H9 (cell line): ENCODE measurements at regions not wholly inside any gene's neighbourhood (a gene's known extent, or its start where the extent isn't known, plus 50 kb on each side); places are given as distances from the start of the nearest gene placed in this dataset.

Experiments used
- DNase-seq: peaks from one replicate; pipeline ENCODE4 v3.0.0-alpha.2; 2017
- H2AFZ ChIP-seq: one replicate; pipeline ENCODE4 v1.6.1; 2013; ENCODE audit warnings: mild to moderate bottlenecking, low read length, control low read depth, moderate library complexity
- H2AK5ac ChIP-seq: 2 replicates; pipeline ENCODE4 v1.6.1; 2013; ENCODE audit warnings: low read length, control low read depth, mixed read lengths; ENCODE audit not compliant: insufficient read length
- H2BK120ac ChIP-seq: one replicate; pipeline ENCODE4 v1.6.1; 2013; ENCODE audit warnings: low read depth, mild to moderate bottlenecking, low read length, control low read depth, inconsistent platforms; ENCODE audit not compliant: poor library complexity, severe bottlenecking
- H2BK12ac ChIP-seq: 2 replicates; pipeline ENCODE4 v1.6.1; 2013; ENCODE audit warnings: low read length, control low read depth, mixed read lengths, low read depth; ENCODE audit not compliant: insufficient read length
- H2BK15ac ChIP-seq: 2 replicates; pipeline ENCODE4 v1.6.1; 2013; ENCODE audit warnings: low read depth, low read length, control low read depth
- H2BK20ac ChIP-seq: one replicate; pipeline ENCODE4 v1.6.1; 2013; ENCODE audit warnings: low read depth, mild to moderate bottlenecking, low read length, control low read depth, inconsistent platforms; ENCODE audit not compliant: poor library complexity, severe bottlenecking
- H2BK5ac ChIP-seq: 2 replicates; pipeline ENCODE4 v1.6.1; 2013; ENCODE audit warnings: low read length, control low read depth, mixed read lengths; ENCODE audit not compliant: insufficient read length
- H3K14ac ChIP-seq: 2 replicates; pipeline ENCODE4 v1.6.1; 2013; ENCODE audit warnings: low read length, control low read depth; ENCODE audit not compliant: insufficient read depth
- H3K18ac ChIP-seq: 2 replicates; pipeline ENCODE4 v1.6.1; 2013; ENCODE audit warnings: low read depth, mild to moderate bottlenecking, mixed read lengths, low read length, control low read depth; ENCODE audit not compliant: insufficient read length
- H3K23ac ChIP-seq: 2 replicates; pipeline ENCODE4 v1.6.1; 2013; ENCODE audit warnings: low read length, control low read depth, mixed read lengths, low read depth; ENCODE audit not compliant: insufficient read length
- H3K23me2 ChIP-seq: 2 replicates; pipeline ENCODE4 v1.6.1; 2013; ENCODE audit warnings: low read depth, mild to moderate bottlenecking, mixed read lengths, low read length, control low read depth; ENCODE audit not compliant: insufficient read length, poor library complexity, severe bottlenecking
- H3K27ac ChIP-seq: 2 replicates; pipeline ENCODE4 v1.5.1; 2013; ENCODE audit warnings: low read length, control low read depth, mixed read lengths, low read depth; ENCODE audit not compliant: insufficient read length
- H3K27me3 ChIP-seq: 2 replicates; pipeline ENCODE4 v1.6.1; 2013; ENCODE audit warnings: low read length, control low read depth, inconsistent platforms; ENCODE audit not compliant: insufficient read depth
- H3K4ac ChIP-seq: 2 replicates; pipeline ENCODE4 v1.6.1; 2013; ENCODE audit warnings: low read depth, mild to moderate bottlenecking, control low read depth, inconsistent platforms, low read length, moderate library complexity
- H3K4me1 ChIP-seq: 2 replicates; pipeline ENCODE4 v1.6.1; 2013; ENCODE audit warnings: low read length, control low read depth, inconsistent platforms; ENCODE audit not compliant: insufficient read depth
- H3K4me2 ChIP-seq: 2 replicates; pipeline ENCODE4 v1.6.1; 2013; ENCODE audit warnings: low read length, control low read depth, mixed read lengths; ENCODE audit not compliant: insufficient read length, insufficient read depth
- H3K56ac ChIP-seq: 2 replicates; pipeline ENCODE4 v1.6.1; 2013; ENCODE audit warnings: low read depth, mild to moderate bottlenecking, mixed read lengths, low read length, control low read depth; ENCODE audit not compliant: insufficient read length
- H3K79me1 ChIP-seq: 2 replicates; pipeline ENCODE4 v1.6.1; 2013; ENCODE audit warnings: low read depth, mild to moderate bottlenecking, moderate library complexity, low read length, control low read depth, inconsistent platforms; ENCODE audit not compliant: insufficient read depth, poor library complexity, severe bottlenecking
- H3K79me2 ChIP-seq: 2 replicates; pipeline ENCODE4 v1.6.1; 2013; ENCODE audit warnings: low read length, control low read depth, inconsistent platforms; ENCODE audit not compliant: insufficient read depth
- H3K9ac ChIP-seq: 2 replicates; pipeline ENCODE4 v1.6.1; 2013; ENCODE audit warnings: low read length, control low read depth, mixed read lengths; ENCODE audit not compliant: insufficient read length; ENCODE audit errors: extremely low read depth
- H3K9me3 ChIP-seq: one replicate; pipeline ENCODE4 v1.6.1; 2013; ENCODE audit warnings: low read depth, low read length, inconsistent platforms; ENCODE audit not compliant: control insufficient read depth
- H3T11ph ChIP-seq: one replicate; pipeline ENCODE4 v1.6.1; 2013; ENCODE audit warnings: mild to moderate bottlenecking, low read length, control low read depth, inconsistent platforms
- H4K20me1 ChIP-seq: one replicate; pipeline ENCODE4 v1.6.1; 2013; ENCODE audit not compliant: control insufficient read depth, insufficient read length, insufficient read depth
- H4K5ac ChIP-seq: 2 replicates; pipeline ENCODE4 v1.6.1; 2013; ENCODE audit warnings: low read depth, mild to moderate bottlenecking, mixed read lengths, low read length, control low read depth; ENCODE audit not compliant: insufficient read length
- H4K8ac ChIP-seq: replicated peaks from 2 replicates; pipeline ENCODE4 v1.6.1; 2013; ENCODE audit warnings: low read length, control low read depth, mixed read lengths, low read depth; ENCODE audit not compliant: insufficient read length
- H4K91ac ChIP-seq: 2 replicates; pipeline ENCODE4 v1.6.1; 2013; ENCODE audit warnings: low read depth, mild to moderate bottlenecking, moderate library complexity, mixed read lengths, low read length, control low read depth; ENCODE audit not compliant: insufficient read length
- H3K27ac Mint-ChIP-seq, 3 experiments: 2 replicates in 2 of 3; 3 replicates in 1 of 3; pipeline ENCODE4 v1.8.0; 2020 to 2021; ENCODE audit warnings: mixed read lengths in 3 of 3, mild to moderate bottlenecking in 1 of 3, moderate library complexity in 1 of 3
- H3K27me3 Mint-ChIP-seq: 2 replicates; pipeline ENCODE4 v1.8.0; 2021; ENCODE audit warnings: low read depth, mild to moderate bottlenecking, moderate library complexity, mixed read lengths
- H3K36me3 Mint-ChIP-seq, 3 experiments: 2 replicates in 2 of 3; 3 replicates in 1 of 3; pipeline ENCODE4 v1.8.0; 2020 to 2021; ENCODE audit warnings: low read depth in 3 of 3, mixed read lengths in 3 of 3; ENCODE audit not compliant: insufficient read depth in 1 of 3
- H3K4me1 Mint-ChIP-seq, 2 experiments: 2 replicates each; pipeline ENCODE4 v1.8.0; 2020; ENCODE audit warnings: mixed read lengths in 2 of 2
- H3K4me3 Mint-ChIP-seq, 2 experiments: 2 replicates in 1 of 2; 3 replicates in 1 of 2; pipeline ENCODE4 v1.8.0; 2020 to 2021; ENCODE audit warnings: mild to moderate bottlenecking in 2 of 2, mixed read lengths in 2 of 2, moderate library complexity in 1 of 2
- H3K9me3 Mint-ChIP-seq, 2 experiments: 2 replicates in 1 of 2; 3 replicates in 1 of 2; pipeline ENCODE4 v1.8.0; 2020; ENCODE audit warnings: mild to moderate bottlenecking in 2 of 2, mixed read lengths in 2 of 2, moderate library complexity in 1 of 2
- WGBS: extraction: QIAGEN DNeasy Blood & Tissue Kit; methylation state at CpG from one replicate; pipeline ENCODE4 v1.1.7; 2013; ENCODE audit warnings: missing lambda C conversion rate, low lambda C conversion rate, mixed read lengths; ENCODE audit not compliant: insufficient read length; ENCODE audit errors: extremely low coverage; 5-methylcytosine and 5-hydroxymethylcytosine counted together
- TF ChIP-seq, protein P1 (sequence below): fragments of 200-600 bp; sonication (generic); conservative IDR thresholded peaks from 3 replicates; pipeline ENCODE4 v1.8.0; 2021; ENCODE audit warnings: antibody characterized with exemption, mild to moderate bottlenecking

DNA sequence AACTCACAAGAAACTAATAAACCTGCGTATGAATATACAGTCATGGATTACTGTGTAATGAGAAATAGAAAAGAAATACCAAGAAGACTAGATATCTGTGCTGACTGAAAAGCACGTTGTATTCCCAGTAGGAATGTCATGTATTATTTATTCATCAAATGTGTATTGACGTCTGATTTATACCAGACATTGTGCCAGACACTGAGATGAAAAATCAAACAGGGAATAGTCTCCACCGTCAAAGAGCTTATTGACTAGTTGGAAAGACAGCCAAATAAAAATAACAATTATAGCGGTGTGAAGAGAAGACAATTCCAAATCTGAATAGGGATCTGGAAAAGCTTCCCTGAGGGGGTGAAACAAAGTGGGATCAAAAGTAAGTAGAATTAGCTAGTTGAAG is 687.6 kb downstream of the C4orf33 start:
- no peak overlapping the region for H3K4me2 ChIP-seq
- H3K14ac ChIP-seq = no peak overlapping the region
- no peak overlapping the region for H3K4ac ChIP-seq
- no peak overlapping the region for H3K56ac ChIP-seq
- H3K23me2 ChIP-seq = no peaks in the 10 kb centered on the region
- TF ChIP-seq, protein P1, sequence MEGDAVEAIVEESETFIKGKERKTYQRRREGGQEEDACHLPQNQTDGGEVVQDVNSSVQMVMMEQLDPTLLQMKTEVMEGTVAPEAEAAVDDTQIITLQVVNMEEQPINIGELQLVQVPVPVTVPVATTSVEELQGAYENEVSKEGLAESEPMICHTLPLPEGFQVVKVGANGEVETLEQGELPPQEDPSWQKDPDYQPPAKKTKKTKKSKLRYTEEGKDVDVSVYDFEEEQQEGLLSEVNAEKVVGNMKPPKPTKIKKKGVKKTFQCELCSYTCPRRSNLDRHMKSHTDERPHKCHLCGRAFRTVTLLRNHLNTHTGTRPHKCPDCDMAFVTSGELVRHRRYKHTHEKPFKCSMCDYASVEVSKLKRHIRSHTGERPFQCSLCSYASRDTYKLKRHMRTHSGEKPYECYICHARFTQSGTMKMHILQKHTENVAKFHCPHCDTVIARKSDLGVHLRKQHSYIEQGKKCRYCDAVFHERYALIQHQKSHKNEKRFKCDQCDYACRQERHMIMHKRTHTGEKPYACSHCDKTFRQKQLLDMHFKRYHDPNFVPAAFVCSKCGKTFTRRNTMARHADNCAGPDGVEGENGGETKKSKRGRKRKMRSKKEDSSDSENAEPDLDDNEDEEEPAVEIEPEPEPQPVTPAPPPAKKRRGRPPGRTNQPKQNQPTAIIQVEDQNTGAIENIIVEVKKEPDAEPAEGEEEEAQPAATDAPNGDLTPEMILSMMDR = no peak
- no peak overlapping the region for H3K4me3 Mint-ChIP-seq
- no peaks in the 10 kb centered on the region for H3K79me2 ChIP-seq
- H3K4me1 Mint-ChIP-seq = no peaks in the 10 kb centered on the region
- no peaks in the 10 kb centered on the region for H3K9me3 Mint-ChIP-seq
- no peak overlapping the region for H2BK20ac ChIP-seq
- H2BK12ac ChIP-seq = no peak overlapping the region
- H3K79me1 ChIP-seq = no peaks in the 10 kb centered on the region
- H3K4me1 ChIP-seq = no peaks in the 10 kb centered on the region
- H3K27me3 ChIP-seq = no peaks in the 10 kb centered on the region
- no peak overlapping the region for H3K27ac ChIP-seq
- no peak overlapping the region for H4K8ac ChIP-seq
- H2BK120ac ChIP-seq = no peak overlapping the region
- no peaks in the 10 kb centered on the region; the same call in 1 of the 2 replicates for H3K27me3 Mint-ChIP-seq
- H4K5ac ChIP-seq = no peak overlapping the region
- no peaks in the 10 kb centered on the region; a peak in 1 of 7 replicates for H3K36me3 Mint-ChIP-seq
- no CpG with 5 or more reads among the region's 5 CpGs for WGBS
- H4K20me1 ChIP-seq = no peaks in the 10 kb centered on the region
- no peak overlapping the region for H2BK5ac ChIP-seq
- H3K23ac ChIP-seq = no peak overlapping the region
- no peak overlapping the region for H2BK15ac ChIP-seq
- H3T11ph ChIP-seq = no peak overlapping the region
- no peak for DNase-seq
- no peak overlapping the region for H3K27ac Mint-ChIP-seq
- no peak overlapping the region for H3K9ac ChIP-seq
- H2AFZ ChIP-seq = no peak overlapping the region
- H4K91ac ChIP-seq = no peak overlapping the region
- no peak overlapping the region for H3K18ac ChIP-seq
- H3K9me3 ChIP-seq = no peaks in the 10 kb centered on the region
- H2AK5ac ChIP-seq = no peak overlapping the region
